ENCODE measurements at regions not wholly inside any gene's neighbourhood (a gene's known extent, or its start where the extent isn't known, plus 50 kb on each side); places are given as distances from the start of the nearest gene placed in this dataset.

- no peak overlapping the region for H3K4me3 ChIP-seq
- in situ Hi-C loops (cut with MboI; ENCODE audit: low pct_ligation_motif_present in 1 of 4, low pct_unique_long_range_greater_than_20kb in 1 of 4, low sequenced_read_pairs in 3 of 4), result loop anchor here in 1 of 4 donors (25.0 kb wide), 1 partner anchor 266 kb away; the partner anchor contains the start of gene FAM43A
- peaks cover 0 to 7% (median 0%) of the 10 kb centered on the region in 4 donors for H3K4me1 ChIP-seq
- H3K9me3 ChIP-seq, result no peaks in the 10 kb centered on the region
- H3K27ac ChIP-seq, result no peak overlapping the region
- WGBS, 2 donors (ENCODE audit: low coverage in 1 of 2), result 47 to 59% methylated on average over 2 to 6 of the region's 6 CpGs
- H3K36me3 ChIP-seq, result no peaks in the 10 kb centered on the region
- H3K27me3 ChIP-seq, result no peaks in the 10 kb centered on the region
- intact Hi-C loops (cut with DNase I; ENCODE audit: low total_unique reads), result no loop called here
- TF ChIP-seq POLR2A (IDR thresholded peaks at IDR 0.05) (no peak), POLR2AphosphoS5 (IDR thresholded peaks at IDR 0.05) (no peak), CTCF (IDR thresholded peaks at IDR 0.05) (no peak), EP300 (IDR thresholded peaks at IDR 0.05; ENCODE audit: low read depth) (no peak)
- DNase-seq, result no peak
Measured at GRCh38 chr3:194952841-194953241, 267.2 kb downstream of the FAM43A start.

GRCh38 chr3:194953291-194953690 lies 267.6 kb downstream of the FAM43A start:
- H3K36me3 ChIP-seq, result no peaks in the 10 kb centered on the region
- 88 to 100% methylated on average over 1 to 5 of the region's 5 CpGs for WGBS, 2 donors (ENCODE audit: low coverage in 1 of 2)
- in situ Hi-C loops (cut with MboI; ENCODE audit: low pct_ligation_motif_present in 1 of 4, low pct_unique_long_range_greater_than_20kb in 1 of 4, low sequenced_read_pairs in 3 of 4), result loop anchor here in 1 of 4 donors (25.0 kb wide), 1 partner anchor 266 kb away; the partner anchor contains the start of gene FAM43A
- no peak overlapping the region for H3K27ac ChIP-seq
- H3K4me1 ChIP-seq, result peaks cover 0 to 7% (median 0%) of the 10 kb centered on the region in 4 donors
- H3K27me3 ChIP-seq, result no peaks in the 10 kb centered on the region
- no peaks in the 10 kb centered on the region for H3K9me3 ChIP-seq
- no peak for TF ChIP-seq POLR2A (IDR thresholded peaks at IDR 0.05)
- no peak for TF ChIP-seq CTCF (IDR thresholded peaks at IDR 0.05)
- no peak for TF ChIP-seq POLR2AphosphoS5 (IDR thresholded peaks at IDR 0.05)
- TF ChIP-seq EP300 (IDR thresholded peaks at IDR 0.05; ENCODE audit: low read depth), result no peak
- no peak overlapping the region for H3K4me3 ChIP-seq
- intact Hi-C loops (cut with DNase I; ENCODE audit: low total_unique reads), result no loop called here
- no peak for DNase-seq

DNA sequence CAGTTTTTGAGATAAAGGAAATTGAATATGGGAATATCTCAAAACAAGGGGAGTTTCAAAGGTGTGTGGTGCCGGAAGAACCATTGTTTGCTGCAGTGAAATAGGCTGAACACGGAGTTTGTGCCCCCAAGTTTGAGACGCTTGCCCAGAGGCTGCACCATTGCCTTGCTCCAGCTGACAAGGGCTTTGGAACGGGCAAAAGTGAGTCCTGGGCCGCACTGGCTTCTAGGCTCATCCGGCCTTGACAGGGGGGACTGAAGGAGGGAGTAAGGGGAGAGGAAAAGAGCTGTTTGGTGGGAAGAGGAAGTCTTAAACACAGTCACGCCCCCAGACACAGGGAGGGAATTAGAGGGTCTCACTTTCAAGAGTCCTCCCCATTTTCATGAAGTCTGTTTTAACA lies 269.9 kb downstream of the FAM43A start:
- WGBS, 2 donors (ENCODE audit: low coverage in 1 of 2), result 89 to 93% methylated on average over 6 to 7 of the region's 7 CpGs
- H3K4me1 ChIP-seq, result peaks cover 0 to 7% (median 0%) of the 10 kb centered on the region in 4 donors
- intact Hi-C loops (cut with DNase I; ENCODE audit: low total_unique reads), result no loop called here
- in situ Hi-C loops (cut with MboI; ENCODE audit: low pct_ligation_motif_present in 1 of 4, low pct_unique_long_range_greater_than_20kb in 1 of 4, low sequenced_read_pairs in 3 of 4), result loop anchor here in 1 of 4 donors (25.0 kb wide), 1 partner anchor 268 kb away; the partner anchor contains the start of gene FAM43A
- H3K27ac ChIP-seq, result no peak overlapping the region
- no peaks in the 10 kb centered on the region for H3K9me3 ChIP-seq
- DNase-seq, result no peak
- no peak overlapping the region for H3K4me3 ChIP-seq
- no peaks in the 10 kb centered on the region for H3K36me3 ChIP-seq
- H3K27me3 ChIP-seq, result no peaks in the 10 kb centered on the region
- no peak for TF ChIP-seq CTCF (IDR thresholded peaks at IDR 0.05)

DNA sequence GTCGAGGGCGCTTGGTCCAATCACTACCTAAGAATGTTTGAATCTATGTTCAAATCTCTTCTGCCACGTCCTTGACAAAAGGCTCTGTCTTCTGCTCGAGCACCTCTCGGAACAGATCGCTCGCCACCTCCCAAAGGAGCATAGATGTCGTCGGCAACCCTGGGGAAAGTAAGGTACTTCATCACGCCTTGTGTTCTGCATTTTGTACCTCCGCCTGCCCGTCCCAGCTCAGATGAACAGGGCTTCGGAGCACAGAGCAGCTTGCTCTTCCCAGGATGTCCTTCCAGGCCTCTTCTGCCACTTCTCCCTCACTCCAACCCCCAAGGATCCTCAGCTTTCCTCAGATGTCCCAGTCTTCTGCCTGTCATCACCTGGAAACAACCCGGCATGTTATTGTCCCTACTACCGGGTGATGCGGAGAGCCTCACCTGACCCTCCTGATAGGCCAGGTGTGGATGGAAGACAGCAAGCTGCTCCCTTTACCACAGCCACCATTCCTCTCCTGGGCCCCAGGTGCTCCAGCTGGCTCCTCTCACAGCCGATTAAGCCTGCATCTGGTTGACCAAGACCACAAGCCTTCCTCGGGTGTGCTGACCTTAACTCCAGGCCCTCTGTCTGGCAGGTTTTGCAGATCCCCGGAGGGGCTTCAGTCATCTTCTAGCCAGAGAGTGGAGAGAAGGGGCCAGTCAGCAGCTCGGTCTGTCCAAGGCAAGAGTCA lies 270.5 kb downstream of the FAM43A start:
- TF ChIP-seq CTCF (IDR thresholded peaks at IDR 0.05), result no peak
- no peak for TF ChIP-seq POLR2AphosphoS5 (IDR thresholded peaks at IDR 0.05)
- TF ChIP-seq POLR2A (IDR thresholded peaks at IDR 0.05), result no peak
- no peak for TF ChIP-seq EP300 (IDR thresholded peaks at IDR 0.05; ENCODE audit: low read depth)
- Histone ChIP-seq H3K27ac (no peak overlapping the region), H3K9me3 (no peaks in the 10 kb centered on the region), H3K4me3 (no peak overlapping the region), H3K27me3 (no peaks in the 10 kb centered on the region), H3K4me1 (peaks cover 0 to 7% (median 0%) of the 10 kb centered on the region in 4 donors), H3K36me3 (no peaks in the 10 kb centered on the region)
- intact Hi-C loops (cut with DNase I; ENCODE audit: low total_unique reads), result no loop called here
- in situ Hi-C loops (cut with MboI; ENCODE audit: low pct_ligation_motif_present in 1 of 4, low pct_unique_long_range_greater_than_20kb in 1 of 4, low sequenced_read_pairs in 3 of 4), result loop anchor here in 1 of 4 donors (25.0 kb wide), 1 partner anchor 269 kb away; the partner anchor contains the start of gene FAM43A
- WGBS, 2 donors (ENCODE audit: low coverage in 1 of 2), result 84 to 88% methylated on average over 3 to 20 of the region's 20 CpGs
- DNase-seq, result no peak

All from transverse colon (tissue), 4 donors.